Endothelial cell (in vitro differentiated cells): ENCODE measurements at regions not wholly inside any gene's neighbourhood (a gene's known extent, or its start where the extent isn't known, plus 50 kb on each side); places are given as distances from the start of the nearest gene placed in this dataset.

ENCODE experiments used
- DNase-seq: peaks from one replicate; pipeline ENCODE4 v3.0.0; 2021; ENCODE audit warnings: low spot score
- H3K27ac Mint-ChIP-seq: one replicate; pipeline ENCODE4 v1.8.0; 2021; ENCODE audit warnings: mixed read lengths, inconsistent platforms; ENCODE audit not compliant: unreplicated experiment
- H3K27me3 Mint-ChIP-seq: one replicate; pipeline ENCODE4 v1.8.0; 2021; ENCODE audit warnings: mild to moderate bottlenecking, moderate library complexity, mixed read lengths, inconsistent platforms; ENCODE audit not compliant: unreplicated experiment
- H3K36me3 Mint-ChIP-seq: one replicate; pipeline ENCODE4 v1.8.0; 2021; ENCODE audit warnings: mild to moderate bottlenecking, low read depth, mixed read lengths, inconsistent platforms; ENCODE audit not compliant: unreplicated experiment
- H3K4me1 Mint-ChIP-seq: one replicate; pipeline ENCODE4 v1.8.0; 2021; ENCODE audit warnings: mild to moderate bottlenecking, mixed read lengths, inconsistent platforms; ENCODE audit not compliant: unreplicated experiment
- H3K4me3 Mint-ChIP-seq: one replicate; pipeline ENCODE4 v1.8.0; 2021; ENCODE audit warnings: mild to moderate bottlenecking, mixed read lengths, inconsistent platforms; ENCODE audit not compliant: unreplicated experiment
- H3K9me3 Mint-ChIP-seq: one replicate; pipeline ENCODE4 v1.8.0; 2021; ENCODE audit warnings: mixed read lengths, inconsistent platforms; ENCODE audit not compliant: unreplicated experiment
- TF ChIP-seq, protein P1 (sequence below): fragments of 200-600 bp; sonication (generic); IDR thresholded peaks from one replicate; pipeline ENCODE4 v1.5.0; 2021; ENCODE audit warnings: antibody characterized with exemption; ENCODE audit not compliant: unreplicated experiment

DNA sequence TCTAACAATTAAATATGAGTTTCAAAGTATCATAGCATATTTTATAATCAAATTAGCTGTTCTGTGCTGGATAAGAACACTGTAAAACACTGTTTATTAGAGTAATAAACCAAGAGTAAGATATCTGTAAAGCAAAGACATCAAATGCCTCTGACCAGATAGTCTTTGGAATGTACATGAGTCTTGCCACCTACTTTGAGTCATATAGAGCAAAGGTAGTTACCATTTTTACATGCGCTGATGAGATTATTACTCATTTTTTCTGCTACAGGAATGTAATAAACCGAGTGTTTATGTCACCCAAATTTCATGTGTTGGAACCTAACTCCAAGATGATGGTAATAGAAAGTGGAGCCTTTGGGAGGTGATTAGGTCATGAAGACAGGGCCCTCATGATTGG is 654.5 kb downstream of the CETN3 start:
- H3K36me3 Mint-ChIP-seq = no peaks in the 10 kb centered on the region
- TF ChIP-seq, protein P1, sequence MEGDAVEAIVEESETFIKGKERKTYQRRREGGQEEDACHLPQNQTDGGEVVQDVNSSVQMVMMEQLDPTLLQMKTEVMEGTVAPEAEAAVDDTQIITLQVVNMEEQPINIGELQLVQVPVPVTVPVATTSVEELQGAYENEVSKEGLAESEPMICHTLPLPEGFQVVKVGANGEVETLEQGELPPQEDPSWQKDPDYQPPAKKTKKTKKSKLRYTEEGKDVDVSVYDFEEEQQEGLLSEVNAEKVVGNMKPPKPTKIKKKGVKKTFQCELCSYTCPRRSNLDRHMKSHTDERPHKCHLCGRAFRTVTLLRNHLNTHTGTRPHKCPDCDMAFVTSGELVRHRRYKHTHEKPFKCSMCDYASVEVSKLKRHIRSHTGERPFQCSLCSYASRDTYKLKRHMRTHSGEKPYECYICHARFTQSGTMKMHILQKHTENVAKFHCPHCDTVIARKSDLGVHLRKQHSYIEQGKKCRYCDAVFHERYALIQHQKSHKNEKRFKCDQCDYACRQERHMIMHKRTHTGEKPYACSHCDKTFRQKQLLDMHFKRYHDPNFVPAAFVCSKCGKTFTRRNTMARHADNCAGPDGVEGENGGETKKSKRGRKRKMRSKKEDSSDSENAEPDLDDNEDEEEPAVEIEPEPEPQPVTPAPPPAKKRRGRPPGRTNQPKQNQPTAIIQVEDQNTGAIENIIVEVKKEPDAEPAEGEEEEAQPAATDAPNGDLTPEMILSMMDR = no peak

DNA sequence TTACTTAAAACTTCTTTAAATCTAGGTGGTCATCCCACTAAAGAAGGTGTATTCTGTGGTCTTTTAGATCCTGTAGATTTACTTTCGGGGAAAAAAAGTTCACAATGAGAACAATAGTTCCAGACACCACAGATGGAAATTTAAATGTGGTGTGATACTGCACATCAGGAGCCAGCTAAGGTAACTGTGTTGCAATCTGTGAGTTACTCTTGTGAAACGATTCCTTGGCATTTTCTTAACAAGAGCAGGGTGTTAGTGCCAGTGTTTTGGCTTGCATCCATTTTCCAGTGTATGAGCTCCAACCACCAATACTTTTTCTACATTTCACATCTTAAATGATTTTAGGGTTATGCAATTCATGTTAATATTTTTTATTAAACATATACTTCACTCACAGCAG is 674.5 kb downstream of the CETN3 start:
- H3K27ac Mint-ChIP-seq = no peak overlapping the region
- H3K27me3 Mint-ChIP-seq = no peaks in the 10 kb centered on the region
- no peaks in the 10 kb centered on the region for H3K9me3 Mint-ChIP-seq
- no peaks in the 10 kb centered on the region for H3K36me3 Mint-ChIP-seq
- DNase-seq = no peak
- H3K4me1 Mint-ChIP-seq = no peaks in the 10 kb centered on the region
- H3K4me3 Mint-ChIP-seq = no peak overlapping the region
- TF ChIP-seq, protein P1 = no peak

More for the DNA sequence above, 654.5 kb downstream of the CETN3 start:
- H3K4me1 Mint-ChIP-seq = no peaks in the 10 kb centered on the region
- no peaks in the 10 kb centered on the region for H3K9me3 Mint-ChIP-seq
- no peak overlapping the region for H3K27ac Mint-ChIP-seq
- DNase-seq = no peak
- H3K4me3 Mint-ChIP-seq = no peak overlapping the region
- H3K27me3 Mint-ChIP-seq = no peaks in the 10 kb centered on the region

DNA sequence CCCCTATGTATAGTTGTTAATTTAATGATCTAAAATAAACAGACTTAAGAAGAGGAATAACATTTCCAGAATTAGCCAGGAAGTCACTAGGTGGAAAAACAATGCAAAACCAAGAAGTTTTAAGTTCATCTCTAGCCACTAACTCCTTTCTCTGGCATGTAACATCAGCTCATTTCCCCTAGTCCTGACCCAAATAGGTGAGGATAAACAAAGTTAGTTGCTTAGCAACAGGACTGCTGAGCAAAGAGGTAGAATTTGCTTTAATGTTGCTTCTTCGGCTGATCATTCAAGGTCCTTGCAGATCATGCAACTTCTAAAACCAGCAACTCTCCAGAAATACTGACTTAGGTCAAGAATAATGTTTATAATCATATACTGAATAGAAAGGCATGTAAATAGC is 675.8 kb downstream of the CETN3 start:
- Mint-ChIP-seq H3K9me3 (no peaks in the 10 kb centered on the region), H3K36me3 (no peaks in the 10 kb centered on the region), H3K4me1 (no peaks in the 10 kb centered on the region), H3K4me3 (no peak overlapping the region), H3K27ac (peak overlapping the region; percentile 25), H3K27me3 (no peaks in the 10 kb centered on the region)
- TF ChIP-seq, protein P1 = no peak
- DNase-seq = no peak

DNA sequence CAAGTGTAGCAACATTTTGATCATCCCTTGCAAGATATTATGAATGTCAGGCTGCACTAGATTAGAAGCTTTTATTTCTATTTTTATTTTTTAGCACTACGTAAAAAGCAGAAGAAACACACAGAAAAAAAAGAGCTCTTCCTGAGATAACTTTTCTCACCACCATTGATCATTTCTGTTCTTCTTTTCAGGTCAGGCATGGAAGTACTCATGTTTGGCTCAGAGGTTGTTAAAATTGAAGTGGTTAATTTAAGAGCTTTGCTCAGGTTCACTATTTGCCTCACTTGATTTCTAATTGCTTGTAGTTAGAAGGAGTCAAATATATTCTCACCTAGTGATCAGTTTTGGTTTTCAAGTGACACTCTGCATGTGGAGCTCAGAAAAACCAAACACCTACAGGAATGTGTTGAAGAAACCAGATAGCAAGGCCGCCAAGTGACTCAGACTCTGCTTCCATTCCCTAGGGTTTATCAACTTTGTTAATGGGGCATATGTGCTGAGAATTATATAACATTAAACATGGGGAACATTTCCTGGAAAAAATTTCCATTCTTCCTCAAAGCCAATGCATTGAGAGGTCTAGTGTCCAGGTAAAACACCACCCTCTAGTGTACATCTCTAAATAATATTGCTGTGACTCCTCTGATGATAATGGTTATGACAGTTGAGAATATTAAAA is 679.8 kb downstream of the CETN3 start:
- TF ChIP-seq, protein P1 = no peak
- H3K36me3 Mint-ChIP-seq = no peaks in the 10 kb centered on the region
- DNase-seq = no peak
- no peak overlapping the region for H3K27ac Mint-ChIP-seq
- H3K9me3 Mint-ChIP-seq = no peaks in the 10 kb centered on the region
- H3K4me3 Mint-ChIP-seq = no peak overlapping the region
- no peaks in the 10 kb centered on the region for H3K27me3 Mint-ChIP-seq
- H3K4me1 Mint-ChIP-seq = no peaks in the 10 kb centered on the region

DNA sequence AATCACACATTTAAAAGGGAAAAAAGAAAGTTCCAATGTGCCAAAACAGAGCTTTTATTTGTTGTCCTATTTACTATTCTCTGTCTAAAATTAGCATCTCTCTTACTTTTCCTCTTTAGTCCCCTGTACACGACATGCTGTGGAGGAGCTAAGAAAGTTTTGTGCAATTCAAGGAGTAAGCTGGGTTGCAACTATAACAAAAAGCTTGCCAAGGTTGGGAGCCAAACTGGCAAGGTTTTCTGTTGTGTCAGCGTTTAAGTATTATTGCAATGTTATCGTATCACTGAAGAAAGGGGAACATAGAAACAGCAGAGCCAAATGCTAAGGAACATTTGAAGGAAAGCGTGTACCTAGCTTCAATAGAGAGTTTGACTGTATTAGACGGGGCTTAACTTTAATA is 680.8 kb downstream of the CETN3 start:
- TF ChIP-seq, protein P1 = no peak
- DNase-seq = no peak

More for the DNA sequence above, 680.8 kb downstream of the CETN3 start:
- H3K4me1 Mint-ChIP-seq = no peaks in the 10 kb centered on the region
- H3K4me3 Mint-ChIP-seq = no peak overlapping the region
- H3K27ac Mint-ChIP-seq = no peak overlapping the region
- no peaks in the 10 kb centered on the region for H3K36me3 Mint-ChIP-seq
- H3K9me3 Mint-ChIP-seq = no peaks in the 10 kb centered on the region
- no peaks in the 10 kb centered on the region for H3K27me3 Mint-ChIP-seq
